LNCAP (cell line): ENCODE measurements at regions not wholly inside any gene's neighbourhood (a gene's known extent, or its start where the extent isn't known, plus 50 kb on each side); places are given as distances from the start of the nearest gene placed in this dataset.

Experiments
- TF ChIP-seq, protein P1 (sequence below): fragments of 450-650 bp; IDR thresholded peaks from 2 replicates; pipeline ENCODE4 v1.5.1; 2017; ENCODE audit warnings: mild to moderate bottlenecking

DNA sequence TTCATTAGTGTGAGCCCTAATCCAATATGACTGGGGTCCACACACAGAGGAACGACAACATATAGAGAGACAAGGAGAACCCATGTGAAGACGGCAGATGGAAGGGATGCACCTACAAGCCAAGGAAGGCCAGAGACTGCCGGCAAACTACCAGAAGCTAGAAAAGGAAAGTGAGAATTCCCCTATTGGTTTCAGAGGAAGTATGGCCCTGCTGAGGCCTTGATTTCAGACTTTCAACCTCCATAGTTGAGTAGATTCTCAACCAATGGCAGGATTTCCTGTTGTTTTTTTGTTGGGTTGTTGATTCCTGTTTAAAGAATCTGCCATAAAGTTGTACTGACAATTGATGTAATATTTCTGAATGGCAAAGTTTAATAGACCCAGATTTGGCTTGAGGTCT, 241.5 kb downstream of the SATB2 start:
- TF ChIP-seq, protein P1, sequence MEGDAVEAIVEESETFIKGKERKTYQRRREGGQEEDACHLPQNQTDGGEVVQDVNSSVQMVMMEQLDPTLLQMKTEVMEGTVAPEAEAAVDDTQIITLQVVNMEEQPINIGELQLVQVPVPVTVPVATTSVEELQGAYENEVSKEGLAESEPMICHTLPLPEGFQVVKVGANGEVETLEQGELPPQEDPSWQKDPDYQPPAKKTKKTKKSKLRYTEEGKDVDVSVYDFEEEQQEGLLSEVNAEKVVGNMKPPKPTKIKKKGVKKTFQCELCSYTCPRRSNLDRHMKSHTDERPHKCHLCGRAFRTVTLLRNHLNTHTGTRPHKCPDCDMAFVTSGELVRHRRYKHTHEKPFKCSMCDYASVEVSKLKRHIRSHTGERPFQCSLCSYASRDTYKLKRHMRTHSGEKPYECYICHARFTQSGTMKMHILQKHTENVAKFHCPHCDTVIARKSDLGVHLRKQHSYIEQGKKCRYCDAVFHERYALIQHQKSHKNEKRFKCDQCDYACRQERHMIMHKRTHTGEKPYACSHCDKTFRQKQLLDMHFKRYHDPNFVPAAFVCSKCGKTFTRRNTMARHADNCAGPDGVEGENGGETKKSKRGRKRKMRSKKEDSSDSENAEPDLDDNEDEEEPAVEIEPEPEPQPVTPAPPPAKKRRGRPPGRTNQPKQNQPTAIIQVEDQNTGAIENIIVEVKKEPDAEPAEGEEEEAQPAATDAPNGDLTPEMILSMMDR = no peak

DNA sequence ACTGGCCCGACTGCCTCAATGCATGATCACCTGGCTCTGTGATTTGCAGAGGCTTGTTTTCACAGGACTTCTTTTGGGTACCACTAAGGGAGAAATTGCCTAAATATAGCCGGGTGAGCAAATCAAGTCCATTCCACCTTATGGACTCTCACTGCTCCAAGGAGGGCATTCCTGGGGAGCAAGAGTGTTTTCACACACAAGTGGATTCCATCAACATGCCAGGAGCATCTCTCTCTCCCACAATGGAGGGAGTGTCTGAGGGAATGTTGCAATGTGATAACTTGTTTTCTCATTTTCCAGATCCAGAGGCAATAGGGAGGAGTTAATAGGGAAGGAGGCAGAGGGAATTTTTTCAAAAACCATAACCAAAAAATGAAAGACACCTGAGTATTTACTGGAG, 250.7 kb downstream of the SATB2 start:
- TF ChIP-seq, protein P1 = no peak

DNA sequence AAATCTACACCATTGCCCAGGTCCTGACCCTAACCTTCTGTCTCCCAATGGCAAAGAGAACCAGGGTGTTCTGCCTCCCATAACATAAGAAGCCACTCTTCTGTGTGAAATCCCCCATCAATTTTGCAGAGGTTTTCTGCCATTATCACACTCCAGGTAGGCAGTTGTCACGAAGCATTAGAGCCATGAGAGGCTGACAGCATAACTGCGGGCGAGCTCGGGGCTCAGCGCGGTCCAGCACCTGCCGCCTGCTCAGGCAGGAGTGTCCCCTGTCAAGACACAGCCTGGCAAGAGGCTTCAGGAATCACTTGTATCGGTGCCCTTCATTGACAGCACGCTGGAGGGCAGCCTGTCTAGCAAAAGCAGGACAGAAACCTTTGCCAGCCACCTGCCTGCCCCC, 251.2 kb downstream of the SATB2 start:
- TF ChIP-seq, protein P1 = no peak

DNA sequence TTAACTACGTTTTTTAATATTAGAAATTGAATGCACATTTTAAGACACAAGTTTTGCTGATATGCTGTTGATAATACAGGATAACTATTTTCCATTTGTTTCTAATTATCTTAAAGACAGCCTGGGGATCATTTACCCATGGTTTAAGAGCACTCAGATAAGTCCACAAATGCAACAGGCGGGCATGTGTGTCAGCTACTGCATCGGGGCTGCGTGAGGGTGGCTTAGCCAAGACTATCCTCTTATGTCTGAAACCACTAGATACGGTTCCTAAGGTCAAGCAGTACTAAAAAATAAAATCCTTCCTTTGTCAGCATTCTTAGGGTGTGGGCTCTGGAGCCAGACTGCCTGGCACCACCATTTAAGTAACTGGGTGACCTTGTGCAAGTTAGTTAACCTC, 254.8 kb downstream of the SATB2 start:
- TF ChIP-seq, protein P1 = no peak

DNA sequence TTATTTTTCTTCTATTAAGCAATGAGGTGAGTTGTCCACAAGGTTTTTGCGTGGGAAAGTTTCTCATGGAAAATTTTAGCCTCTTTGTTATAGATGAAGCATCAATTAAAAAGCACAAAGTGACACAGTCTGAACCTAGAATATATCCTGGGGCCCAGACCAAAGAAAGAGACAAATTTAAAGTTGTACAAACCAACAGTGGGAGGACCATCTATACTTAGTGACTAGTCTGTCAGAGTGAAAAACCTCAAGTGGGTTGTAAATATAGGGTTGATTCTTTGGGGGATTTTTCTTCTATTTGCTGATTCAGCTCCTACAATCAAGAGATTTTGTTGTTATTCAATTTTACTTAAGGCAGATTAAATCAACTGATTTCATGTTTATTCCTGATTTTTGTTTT, 256.2 kb downstream of the SATB2 start:
- TF ChIP-seq, protein P1 = no peak

DNA sequence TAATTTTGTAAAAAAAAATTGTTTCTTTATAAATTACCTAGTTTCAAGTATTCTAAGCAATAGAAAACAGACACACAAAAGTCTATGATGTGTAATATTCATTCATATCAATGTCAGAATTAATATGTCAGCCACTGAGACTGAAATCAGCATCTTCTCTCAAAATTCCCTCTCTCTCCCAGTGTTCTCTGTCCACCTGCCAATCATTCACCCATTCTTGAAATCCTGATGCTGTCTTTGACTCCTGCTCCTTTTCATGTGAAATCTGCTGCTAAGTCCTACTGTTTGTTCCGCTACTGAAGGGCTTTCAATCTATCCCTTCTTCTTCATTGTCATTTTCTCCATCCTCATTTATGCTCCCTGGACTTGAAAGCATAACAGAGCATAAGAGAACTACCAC, 257.9 kb downstream of the SATB2 start:
- TF ChIP-seq, protein P1 = no peak

DNA sequence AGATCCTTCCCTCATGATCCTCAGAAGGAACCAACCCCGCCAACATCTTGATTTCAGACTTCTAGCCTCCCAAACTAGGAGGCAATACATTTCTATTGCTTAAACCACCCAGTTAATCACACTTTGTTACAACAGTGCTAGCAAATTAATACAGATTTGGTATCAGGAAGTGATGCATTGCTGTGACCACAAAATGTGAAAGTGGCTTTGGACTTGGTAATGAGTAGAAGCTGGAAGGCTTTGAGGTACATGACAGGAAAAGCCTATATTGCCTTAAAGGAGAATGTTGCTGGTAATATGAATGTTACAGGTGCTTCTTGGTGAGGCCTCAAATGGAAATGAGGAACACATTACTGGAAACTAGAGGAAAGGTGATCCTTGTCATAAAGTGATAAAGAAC, 260.3 kb downstream of the SATB2 start:
- TF ChIP-seq, protein P1 = no peak

DNA sequence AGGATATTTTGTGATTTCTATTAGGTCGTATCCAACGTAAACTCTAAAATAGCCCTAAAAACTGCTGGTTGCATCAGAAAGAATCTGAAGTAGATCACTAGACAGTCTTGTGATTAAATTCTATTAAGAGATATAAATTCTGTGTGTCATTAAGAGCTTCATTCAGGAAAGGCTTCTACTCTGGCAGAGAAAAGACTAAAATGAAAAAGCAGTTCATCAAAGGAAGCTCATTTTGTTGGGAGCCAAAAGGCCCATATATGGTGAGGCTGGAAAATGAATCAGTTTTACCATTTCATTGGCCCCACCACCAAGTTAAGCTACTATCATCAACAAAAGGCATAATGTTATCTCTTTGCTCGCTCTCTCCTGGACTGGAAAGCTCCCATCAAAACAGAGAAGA, 261.1 kb downstream of the SATB2 start:
- TF ChIP-seq, protein P1 = no peak
